ENCODE measurements at regions not wholly inside any gene's neighbourhood (a gene's known extent, or its start where the extent isn't known, plus 50 kb on each side); places are given as distances from the start of the nearest gene placed in this dataset.
"Not testable (repeated sequence)": the region's sequence is repeated elsewhere in the genome, so short reads cannot be mapped to it uniquely, and the experiment has no call there.

- ATAC-seq (no peak), DNase-seq (ENCODE audit: low spot score) (no peak)
Observed at GRCh38 chr21:21973806-21974205, 975.6 kb downstream of the NCAM2 start.

- DNase-seq (ENCODE audit: low spot score) (no peak), ATAC-seq (no peak)
Observed at GRCh38 chr21:21996891-21997290, 998.7 kb downstream of the NCAM2 start.

- no peak for DNase-seq (ENCODE audit: low spot score)
- peak; percentile 23 for ATAC-seq
Observed at GRCh38 chr21:21997390-21998333, 999.5 kb downstream of the NCAM2 start.

- DNase-seq (ENCODE audit: low spot score) (no peak), ATAC-seq (no peak)
Observed at GRCh38 chr21:22019766-22020165, 1021.6 kb downstream of the NCAM2 start.

- no peak for ATAC-seq
Observed at GRCh38 chr21:22020221-22020620, 1022.0 kb downstream of the NCAM2 start.

GRCh38 chr21:22023896-22024295, 1025.7 kb downstream of the NCAM2 start:
- not testable (repeated sequence) for ATAC-seq; DNase-seq (ENCODE audit: low spot score)

More at GRCh38 chr21:22020221-22020620, 1022.0 kb downstream of the NCAM2 start:
- no peak for DNase-seq (ENCODE audit: low spot score)

GRCh38 chr21:22044431-22044830, 1046.2 kb downstream of the NCAM2 start:
- ATAC-seq, result no peak
- no peak for DNase-seq (ENCODE audit: low spot score)

- no peak for DNase-seq (ENCODE audit: low spot score)
- ATAC-seq, result no peak
Observed at GRCh38 chr21:22046576-22046975, 1048.4 kb downstream of the NCAM2 start.

GRCh38 chr21:22056904-22057303, 1058.7 kb downstream of the NCAM2 start:
- DNase-seq (ENCODE audit: low spot score) (no peak), ATAC-seq (peak; percentile 52)

- ATAC-seq, result peak; percentile 85
- peak; percentile 67 for DNase-seq (ENCODE audit: low spot score)
Observed at GRCh38 chr21:22062472-22063139, 1064.4 kb downstream of the NCAM2 start.

- DNase-seq (ENCODE audit: low spot score) (no peak), ATAC-seq (peak; percentile 33)
Observed at GRCh38 chr21:22063140-22063539, 1064.9 kb downstream of the NCAM2 start.

GRCh38 chr21:22076471-22076870, 1078.3 kb downstream of the NCAM2 start:
- no peak for DNase-seq (ENCODE audit: low spot score)
- ATAC-seq, result no peak

- ATAC-seq (no peak), DNase-seq (ENCODE audit: low spot score) (no peak)
Observed at GRCh38 chr21:22083899-22084298, 1085.7 kb downstream of the NCAM2 start.

GRCh38 chr21:22096314-22096713, 1098.1 kb downstream of the NCAM2 start:
- ATAC-seq, result no peak
- no peak for DNase-seq (ENCODE audit: low spot score)

GRCh38 chr21:22106720-22107410, 1108.7 kb downstream of the NCAM2 start:
- DNase-seq (ENCODE audit: low spot score), result no peak
- no peak for ATAC-seq

GRCh38 chr21:22115746-22116145, 1117.5 kb downstream of the NCAM2 start:
- no peak for ATAC-seq

GRCh38 chr21:22120616-22121266, 1122.5 kb downstream of the NCAM2 start:
- ATAC-seq (peak; percentile 68), DNase-seq (ENCODE audit: low spot score) (no peak)

More at GRCh38 chr21:22115746-22116145, 1117.5 kb downstream of the NCAM2 start:
- no peak for DNase-seq (ENCODE audit: low spot score)

GRCh38 chr21:22125581-22125980, 1127.4 kb downstream of the NCAM2 start:
- DNase-seq (ENCODE audit: low spot score), result no peak
- ATAC-seq, result no peak

- no peak for ATAC-seq
- no peak for DNase-seq (ENCODE audit: low spot score)
Observed at GRCh38 chr21:22128671-22129070, 1130.5 kb downstream of the NCAM2 start.

GRCh38 chr21:22132358-22133071, 1134.3 kb downstream of the NCAM2 start:
- DNase-seq (ENCODE audit: low spot score), result no peak
- no peak for ATAC-seq

Data from left lobe of liver (tissue), 2 donors.